Muscle of leg (tissue), 3 donors: ENCODE measurements at regions not wholly inside any gene's neighbourhood (a gene's known extent, or its start where the extent isn't known, plus 50 kb on each side); places are given as distances from the start of the nearest gene placed in this dataset.
"Not testable (repeated sequence)": the region's sequence is repeated elsewhere in the genome, so short reads cannot be mapped to it uniquely, and the experiment has no call there.

Source experiments
- DNase-seq: peaks from one replicate; pipeline ENCODE4 v3.0.0; 2013
- H3K27ac ChIP-seq: one replicate; pipeline ENCODE4 v1.5.1; 2013; ENCODE audit warnings: mild to moderate bottlenecking, low read length, control low read depth
- H3K27me3 ChIP-seq: one replicate; pipeline ENCODE4 v1.6.1; 2013; ENCODE audit warnings: low read length; ENCODE audit not compliant: control insufficient read depth, insufficient read depth
- H3K36me3 ChIP-seq: one replicate; pipeline ENCODE4 v1.6.1; 2013; ENCODE audit warnings: low read length; ENCODE audit not compliant: control insufficient read depth, insufficient read depth
- H3K4me1 ChIP-seq: one replicate; pipeline ENCODE4 v1.6.1; 2013; ENCODE audit warnings: low read length; ENCODE audit not compliant: control insufficient read depth, insufficient read depth
- H3K4me3 ChIP-seq: one replicate; pipeline ENCODE4 v1.5.1; 2013; ENCODE audit warnings: low read length, control low read depth
- H3K9me3 ChIP-seq: replicated peaks from 2 replicates; pipeline ENCODE4 v1.6.1; 2013; ENCODE audit warnings: low read depth, low read length; ENCODE audit not compliant: control insufficient read depth
- WGBS: methylation state at CpG from one replicate; pipeline ENCODE4 v1.1.5; 2013; ENCODE audit warnings: missing lambda C conversion rate; ENCODE audit not compliant: insufficient coverage; 5-methylcytosine and 5-hydroxymethylcytosine counted together

GRCh38 chr7:108652886-108653285, 83.2 kb downstream of the DNAJB9 start:
- 96% methylated on average over 7 of the region's 9 CpGs for WGBS
- no peak for DNase-seq
- H3K4me3 ChIP-seq, result no peak overlapping the region
- H3K9me3 ChIP-seq, result no peaks in the 10 kb centered on the region
- H3K4me1 ChIP-seq, result no peaks in the 10 kb centered on the region
- H3K36me3 ChIP-seq, result no peaks in the 10 kb centered on the region
- H3K27me3 ChIP-seq, result no peaks in the 10 kb centered on the region
- H3K27ac ChIP-seq, result no peak overlapping the region

DNA sequence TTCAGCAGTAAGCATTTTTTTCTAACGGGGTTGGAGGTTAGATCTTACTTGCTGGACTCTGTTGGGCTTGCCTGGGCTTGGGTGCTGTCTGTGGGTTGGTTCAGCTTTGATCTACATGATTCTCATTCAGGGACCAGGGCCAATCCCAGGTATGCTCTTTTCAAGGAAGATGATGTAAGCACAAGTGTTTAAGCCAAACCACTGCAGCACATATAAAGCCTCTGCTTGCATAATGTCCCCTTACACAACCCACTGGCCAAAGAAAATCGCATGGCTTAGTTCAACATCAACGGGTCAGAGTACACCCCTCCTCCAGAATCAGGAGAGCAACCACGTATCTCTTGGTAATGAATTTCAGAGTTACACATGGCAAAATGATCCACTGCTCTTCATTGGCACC, 83.9 kb downstream of the DNAJB9 start:
- Histone ChIP-seq H3K4me1 (no peaks in the 10 kb centered on the region), H3K27ac (no peak overlapping the region), H3K36me3 (no peaks in the 10 kb centered on the region), H3K4me3 (no peak overlapping the region), H3K27me3 (no peaks in the 10 kb centered on the region), H3K9me3 (no peaks in the 10 kb centered on the region)
- WGBS, result 100% methylated on average over 2 of the region's 4 CpGs
- DNase-seq, result no peak

DNA sequence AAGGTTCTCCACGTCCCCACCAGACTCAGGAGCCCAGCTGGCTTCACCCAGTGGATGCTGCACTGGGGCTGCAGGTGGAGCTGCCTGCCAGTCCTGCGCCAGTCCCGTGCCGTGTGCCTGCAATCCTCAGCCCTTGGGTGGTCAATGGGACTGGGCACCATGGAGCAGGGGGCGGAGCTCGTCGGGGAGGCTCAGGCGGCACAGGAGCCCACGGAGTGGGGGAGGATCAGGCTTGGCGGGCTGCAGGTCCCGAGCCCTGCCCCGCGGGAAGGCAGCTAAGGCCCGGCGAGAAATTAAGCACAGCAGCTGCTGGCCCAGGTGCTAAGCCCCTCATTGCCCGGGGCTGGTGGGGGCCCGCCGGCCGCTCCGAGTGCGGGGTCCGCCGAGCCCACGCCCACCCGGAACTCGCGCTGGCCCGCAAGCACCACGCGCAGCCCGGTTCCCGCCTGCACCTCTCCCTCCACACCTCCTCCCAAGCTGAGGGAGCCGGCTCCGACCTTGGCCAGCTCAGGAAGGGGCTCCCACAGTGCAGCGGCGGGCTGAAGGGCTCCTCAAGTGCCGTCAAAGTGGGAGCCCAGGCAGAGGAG, 87.6 kb downstream of the DNAJB9 start:
- not testable (repeated sequence) for H3K27ac ChIP-seq, H3K36me3 ChIP-seq, H3K27me3 ChIP-seq, H3K4me3 ChIP-seq, H3K4me1 ChIP-seq, DNase-seq, H3K9me3 ChIP-seq
- 93% methylated on average over 29 of the region's 37 CpGs for WGBS

- no peaks in the 10 kb centered on the region for H3K9me3 ChIP-seq
- H3K27ac ChIP-seq, result no peak overlapping the region
- no peaks in the 10 kb centered on the region for H3K4me1 ChIP-seq
- H3K36me3 ChIP-seq, result no peaks in the 10 kb centered on the region
- H3K4me3 ChIP-seq, result no peak overlapping the region
- H3K27me3 ChIP-seq, result no peaks in the 10 kb centered on the region
- WGBS, result no CpG with 5 or more reads among the region's 3 CpGs
- DNase-seq, result no peak
Observed at GRCh38 chr7:108659261-108659660, 89.6 kb downstream of the DNAJB9 start.

- Histone ChIP-seq H3K36me3 (no peaks in the 10 kb centered on the region), H3K27ac (no peak overlapping the region), H3K4me1 (no peaks in the 10 kb centered on the region), H3K4me3 (no peak overlapping the region), H3K9me3 (no peaks in the 10 kb centered on the region), H3K27me3 (no peaks in the 10 kb centered on the region)
- 17% methylated on average over 1 of the region's 2 CpGs for WGBS
- DNase-seq, result no peak
Observed at GRCh38 chr7:108659867-108660266, 90.2 kb downstream of the DNAJB9 start.

DNA sequence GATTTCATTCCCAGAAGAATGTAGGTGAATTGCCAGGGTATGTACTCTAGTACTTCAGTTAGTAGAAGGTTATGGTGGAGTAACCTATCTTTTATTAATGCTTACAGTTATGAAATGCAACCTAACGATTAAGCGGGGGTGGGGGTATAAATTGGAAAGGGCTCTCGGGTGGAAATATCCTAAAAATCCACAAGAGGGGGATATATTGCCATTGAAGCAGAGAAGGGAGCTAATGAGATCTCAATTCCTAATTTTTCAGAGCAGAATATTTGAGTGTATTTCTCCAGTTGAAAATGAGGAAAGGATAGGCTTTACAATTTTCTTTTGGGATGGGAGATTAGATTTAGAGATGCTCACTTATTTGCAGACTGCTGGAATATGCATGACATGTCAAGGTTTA, 90.8 kb downstream of the DNAJB9 start:
- H3K9me3 ChIP-seq, result no peaks in the 10 kb centered on the region
- no peaks in the 10 kb centered on the region for H3K36me3 ChIP-seq
- no peak overlapping the region for H3K4me3 ChIP-seq
- no peaks in the 10 kb centered on the region for H3K4me1 ChIP-seq
- WGBS, result no CpG with 5 or more reads among the region's 3 CpGs
- no peaks in the 10 kb centered on the region for H3K27me3 ChIP-seq
- peak; percentile 33 for DNase-seq
- no peak overlapping the region for H3K27ac ChIP-seq

- DNase-seq, result no peak
- H3K9me3 ChIP-seq, result no peaks in the 10 kb centered on the region
- H3K27me3 ChIP-seq, result no peaks in the 10 kb centered on the region
- no CpG with 5 or more reads among the region's 4 CpGs for WGBS
- no peaks in the 10 kb centered on the region for H3K36me3 ChIP-seq
- H3K4me1 ChIP-seq, result no peaks in the 10 kb centered on the region
- no peak overlapping the region for H3K27ac ChIP-seq
- H3K4me3 ChIP-seq, result no peak overlapping the region
Observed at GRCh38 chr7:108662783-108663362, 93.2 kb downstream of the DNAJB9 start.

DNA sequence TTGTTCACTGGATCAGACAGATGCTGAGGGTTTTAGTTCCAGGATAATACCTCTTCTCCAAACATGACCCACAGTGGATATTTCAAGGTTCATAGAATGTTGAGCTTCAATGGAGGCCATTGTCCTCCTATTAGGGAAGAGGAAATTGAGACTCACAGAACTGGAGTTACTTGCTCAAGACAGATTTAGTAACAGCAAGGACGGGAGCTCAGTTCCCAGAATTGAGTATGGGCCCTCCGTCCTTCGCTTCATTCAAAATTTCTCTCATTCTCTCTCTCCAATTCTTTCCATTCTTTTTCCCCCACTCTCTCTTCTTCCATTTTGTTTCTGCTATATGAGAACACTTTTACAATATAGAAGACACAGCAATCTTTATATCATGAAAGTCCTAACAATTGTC, 94.0 kb downstream of the DNAJB9 start:
- no peaks in the 10 kb centered on the region for H3K36me3 ChIP-seq
- H3K27me3 ChIP-seq, result no peaks in the 10 kb centered on the region
- DNase-seq, result no peak
- H3K4me3 ChIP-seq, result no peak overlapping the region
- WGBS, result 100% methylated on average over 1 of the region's 3 CpGs
- no peaks in the 10 kb centered on the region for H3K4me1 ChIP-seq
- H3K9me3 ChIP-seq, result no peaks in the 10 kb centered on the region
- no peak overlapping the region for H3K27ac ChIP-seq

- no peaks in the 10 kb centered on the region for H3K4me1 ChIP-seq
- WGBS, result no CpG with 5 or more reads among the region's 2 CpGs
- no peak for DNase-seq
- no peaks in the 10 kb centered on the region for H3K36me3 ChIP-seq
- H3K4me3 ChIP-seq, result no peak overlapping the region
- H3K9me3 ChIP-seq, result peaks cover 2% of the 10 kb centered on the region
- H3K27ac ChIP-seq, result no peak overlapping the region
- H3K27me3 ChIP-seq, result no peaks in the 10 kb centered on the region
Observed at GRCh38 chr7:108667216-108667615, 97.5 kb downstream of the DNAJB9 start.

- no peak for DNase-seq
- H3K9me3 ChIP-seq, result peaks cover 2% of the 10 kb centered on the region
- no peaks in the 10 kb centered on the region for H3K4me1 ChIP-seq
- no peaks in the 10 kb centered on the region for H3K27me3 ChIP-seq
- no peaks in the 10 kb centered on the region for H3K36me3 ChIP-seq
- no peak overlapping the region for H3K27ac ChIP-seq
- no peak overlapping the region for H3K4me3 ChIP-seq
Observed at GRCh38 chr7:108669958-108670357, 100.3 kb downstream of the DNAJB9 start.

DNA sequence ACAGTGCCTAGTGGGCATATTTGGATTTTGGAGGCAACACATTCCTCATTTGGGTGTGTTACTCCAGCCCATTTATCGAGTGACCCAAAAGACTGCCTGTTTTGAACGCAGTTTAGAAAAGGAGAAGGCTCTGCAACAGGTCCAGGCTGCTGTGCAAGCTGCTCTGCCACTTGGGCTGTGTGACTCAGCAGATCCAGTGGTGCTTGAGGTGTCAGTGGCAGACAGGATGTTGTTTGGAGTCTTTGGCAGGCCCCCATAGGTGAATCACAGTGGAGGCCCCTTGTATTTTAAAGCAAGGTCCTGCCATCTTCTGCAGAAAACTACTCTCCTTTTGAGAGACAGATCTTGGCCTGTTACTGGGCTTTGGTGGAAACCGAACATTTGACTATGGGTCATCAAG, 104.0 kb downstream of the DNAJB9 start:
- not testable (repeated sequence) for H3K36me3 ChIP-seq, H3K27me3 ChIP-seq, H3K4me1 ChIP-seq, H3K27ac ChIP-seq, H3K9me3 ChIP-seq, DNase-seq, H3K4me3 ChIP-seq
- WGBS, result 89% methylated on average over 2 of the region's 3 CpGs
